Left lung (tissue), 4 donors: ENCODE measurements at regions not wholly inside any gene's neighbourhood (a gene's known extent, or its start where the extent isn't known, plus 50 kb on each side); places are given as distances from the start of the nearest gene placed in this dataset.

Experiments used
- ATAC-seq: fragments of 200-7000 bp; cut with Tn5 transposase; one replicate; pipeline ENCODE4 v1.9.1; 2020; ENCODE audit warnings: moderate library complexity
- DNase-seq, 4 donors: peaks; one replicate each; pipeline ENCODE4 v3.0.0-alpha.2; 2013 to 2020
- H3K27ac ChIP-seq, 2 donors: fragments of 200-600 bp; sonication (generic) in 1 of 2; one replicate each; pipeline versions ENCODE4 v1.5.0 to v1.8.0; 2020 to 2021
- H3K27me3 ChIP-seq, 2 donors: fragments of 200-600 bp; sonication (generic) in 1 of 2; one replicate each; pipeline versions ENCODE4 v1.5.0 to v1.8.0; 2020 to 2021
- H3K36me3 ChIP-seq, 2 donors: fragments of 200-600 bp; sonication (generic) in 1 of 2; one replicate each; pipeline versions ENCODE4 v1.5.0 to v1.8.0; 2020 to 2021
- H3K4me1 ChIP-seq, 2 donors: fragments of 200-600 bp; one replicate each; pipeline ENCODE4 v1.8.0; 2021
- H3K4me3 ChIP-seq, 2 donors: fragments of 200-600 bp; sonication (generic) in 1 of 2; one replicate each; pipeline versions ENCODE4 v1.5.0 to v1.8.0; 2020 to 2021; ENCODE audit warnings: mild to moderate bottlenecking in 1 of 2
- H3K9me3 ChIP-seq, 2 donors: fragments of 200-600 bp; sonication (generic) in 1 of 2; one replicate each; pipeline versions ENCODE4 v1.5.0 to v1.8.0; 2020 to 2021
- intact Hi-C, 2 donors: fragments of 100-400 bp; cut with DNase I; formaldehyde crosslinking; loops; one replicate each; pipeline versions ENCODE4 v1.11.2 to v1.14.2; 2022
- TF ChIP-seq, protein P1 (sequence below), 2 donors: fragments of 200-600 bp; sonication (generic) in 1 of 2; IDR thresholded peaks; one replicate each; pipeline versions ENCODE4 v1.5.0 to v1.8.0; 2021; ENCODE audit warnings: antibody characterized with exemption in 2 of 2
- donor health status: DM: no; HTN: yes; CAD: no.
- donor health status: DM: no; HTN: no; CAD: no.

DNA sequence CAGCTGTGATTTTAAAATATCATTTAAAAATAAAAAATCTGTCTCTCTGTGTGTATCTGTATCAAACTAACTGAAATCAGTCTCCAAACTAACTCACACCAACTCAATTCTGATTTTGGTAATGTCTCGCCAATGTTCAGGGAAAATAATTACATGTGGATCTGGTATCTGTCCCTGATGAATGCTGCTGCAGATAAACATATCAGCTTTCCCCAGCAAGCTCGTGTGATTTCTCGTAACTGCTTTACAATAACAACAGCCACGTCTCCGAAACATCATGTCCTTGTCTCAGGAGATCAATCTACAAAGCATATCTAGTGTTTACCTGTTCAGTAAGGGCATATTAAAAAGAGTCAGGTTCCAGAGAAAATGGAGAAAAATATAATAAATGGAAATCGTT lies 129.0 kb downstream of the IRS2 start:
- Histone ChIP-seq H3K36me3 (no peaks in the 10 kb centered on the region), H3K4me3 (no peak overlapping the region), H3K27ac (no peak overlapping the region), H3K4me1 (peaks cover 6 to 39% of the 10 kb centered on the region in 2 donors), H3K9me3 (no peaks in the 10 kb centered on the region), H3K27me3 (no peaks in the 10 kb centered on the region)
- TF ChIP-seq, protein P1, sequence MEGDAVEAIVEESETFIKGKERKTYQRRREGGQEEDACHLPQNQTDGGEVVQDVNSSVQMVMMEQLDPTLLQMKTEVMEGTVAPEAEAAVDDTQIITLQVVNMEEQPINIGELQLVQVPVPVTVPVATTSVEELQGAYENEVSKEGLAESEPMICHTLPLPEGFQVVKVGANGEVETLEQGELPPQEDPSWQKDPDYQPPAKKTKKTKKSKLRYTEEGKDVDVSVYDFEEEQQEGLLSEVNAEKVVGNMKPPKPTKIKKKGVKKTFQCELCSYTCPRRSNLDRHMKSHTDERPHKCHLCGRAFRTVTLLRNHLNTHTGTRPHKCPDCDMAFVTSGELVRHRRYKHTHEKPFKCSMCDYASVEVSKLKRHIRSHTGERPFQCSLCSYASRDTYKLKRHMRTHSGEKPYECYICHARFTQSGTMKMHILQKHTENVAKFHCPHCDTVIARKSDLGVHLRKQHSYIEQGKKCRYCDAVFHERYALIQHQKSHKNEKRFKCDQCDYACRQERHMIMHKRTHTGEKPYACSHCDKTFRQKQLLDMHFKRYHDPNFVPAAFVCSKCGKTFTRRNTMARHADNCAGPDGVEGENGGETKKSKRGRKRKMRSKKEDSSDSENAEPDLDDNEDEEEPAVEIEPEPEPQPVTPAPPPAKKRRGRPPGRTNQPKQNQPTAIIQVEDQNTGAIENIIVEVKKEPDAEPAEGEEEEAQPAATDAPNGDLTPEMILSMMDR (IDR thresholded peaks at IDR 0.05), result no peak
- no peak for ATAC-seq
- intact Hi-C loops, result no loop called here
- DNase-seq, result no peak

DNA sequence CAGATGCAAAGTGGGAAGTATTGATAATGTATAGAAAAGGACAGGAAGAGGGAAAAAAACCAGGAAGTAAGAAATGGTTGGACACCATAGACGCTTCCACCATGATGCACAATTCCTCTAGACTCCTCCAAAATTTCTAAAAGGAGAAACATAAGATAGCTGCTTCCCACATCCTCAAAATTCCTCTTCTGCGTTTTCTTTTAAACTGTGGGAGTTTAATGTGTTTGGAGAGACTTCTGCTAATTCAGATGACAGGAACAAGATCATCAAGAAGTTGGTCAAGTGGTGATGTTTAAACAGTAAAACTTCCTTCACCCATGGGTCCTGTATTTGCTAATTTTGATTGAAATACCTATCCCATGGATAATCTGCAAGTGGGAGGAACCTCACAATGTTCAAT lies 130.2 kb downstream of the IRS2 start:
- no peak overlapping the region for H3K4me3 ChIP-seq
- H3K36me3 ChIP-seq, result no peaks in the 10 kb centered on the region
- DNase-seq (no peak), ATAC-seq (no peak)
- TF ChIP-seq, protein P1 (IDR thresholded peaks at IDR 0.05), result no peak
- intact Hi-C loops, result no loop called here
- peak overlapping the region; percentile 65 to 92 for H3K27ac ChIP-seq
- peaks cover 6 to 51% of the 10 kb centered on the region in 2 donors for H3K4me1 ChIP-seq
- H3K27me3 ChIP-seq, result no peaks in the 10 kb centered on the region
- H3K9me3 ChIP-seq, result no peaks in the 10 kb centered on the region

DNA sequence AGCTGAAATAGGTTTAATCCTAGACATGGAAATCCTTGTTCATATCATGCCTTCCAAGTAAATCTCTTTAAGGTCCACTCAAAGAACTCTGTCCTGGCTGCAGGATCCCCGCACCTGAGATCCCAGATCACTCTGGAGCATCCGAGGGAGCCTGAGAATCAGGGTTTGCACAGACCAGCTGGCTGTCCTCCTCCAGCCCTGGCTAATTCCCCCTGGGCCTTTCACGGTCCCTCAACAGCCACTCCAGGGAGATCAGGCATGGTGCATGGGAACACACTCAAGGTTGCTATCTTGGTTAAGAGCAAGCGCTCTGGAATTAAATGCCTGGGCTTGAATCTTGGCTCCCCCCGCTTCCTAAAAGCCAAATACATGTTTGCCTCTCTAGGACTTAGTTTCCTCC lies 130.8 kb downstream of the IRS2 start:
- DNase-seq, result no peak
- H3K27ac ChIP-seq, result peak overlapping the region; percentile 65 to 92
- peaks cover 6 to 57% of the 10 kb centered on the region in 2 donors for H3K4me1 ChIP-seq
- H3K9me3 ChIP-seq, result no peaks in the 10 kb centered on the region
- H3K36me3 ChIP-seq, result no peaks in the 10 kb centered on the region
- TF ChIP-seq, protein P1 (IDR thresholded peaks at IDR 0.05), result no peak
- ATAC-seq, result no peak
- intact Hi-C loops, result no loop called here
- H3K27me3 ChIP-seq, result no peaks in the 10 kb centered on the region
- H3K4me3 ChIP-seq, result no peak overlapping the region

DNA sequence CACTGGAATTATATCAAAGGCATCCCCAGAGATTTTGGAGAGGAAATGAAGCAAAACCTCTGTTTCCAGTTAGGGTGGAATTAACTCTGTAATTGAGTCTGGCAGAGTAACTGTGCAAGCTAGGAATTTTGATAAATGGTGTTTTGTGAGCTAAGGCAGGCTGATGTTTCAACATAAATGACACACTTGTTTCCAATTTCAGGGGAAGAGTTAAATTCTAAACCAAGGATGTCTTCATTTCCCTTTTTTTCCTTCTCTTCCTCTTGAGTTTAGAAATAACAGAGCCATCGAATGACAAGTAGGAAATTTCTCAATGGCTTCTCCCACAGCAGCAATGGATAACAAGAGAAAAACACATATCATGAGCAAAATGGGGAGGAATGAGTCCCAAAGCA lies 131.2 kb downstream of the IRS2 start:
- DNase-seq (peak in 2 of 4 donors; percentile 47 to 48), ATAC-seq (peak; percentile 39)
- TF ChIP-seq, protein P1 (IDR thresholded peaks at IDR 0.05), result no peak
- intact Hi-C loops, result no loop called here
- Histone ChIP-seq H3K27ac (peak overlapping the region; percentile 65 to 92), H3K27me3 (no peaks in the 10 kb centered on the region), H3K36me3 (no peaks in the 10 kb centered on the region), H3K4me3 (no peak overlapping the region), H3K9me3 (no peaks in the 10 kb centered on the region), H3K4me1 (peaks cover 6 to 61% of the 10 kb centered on the region in 2 donors)

DNA sequence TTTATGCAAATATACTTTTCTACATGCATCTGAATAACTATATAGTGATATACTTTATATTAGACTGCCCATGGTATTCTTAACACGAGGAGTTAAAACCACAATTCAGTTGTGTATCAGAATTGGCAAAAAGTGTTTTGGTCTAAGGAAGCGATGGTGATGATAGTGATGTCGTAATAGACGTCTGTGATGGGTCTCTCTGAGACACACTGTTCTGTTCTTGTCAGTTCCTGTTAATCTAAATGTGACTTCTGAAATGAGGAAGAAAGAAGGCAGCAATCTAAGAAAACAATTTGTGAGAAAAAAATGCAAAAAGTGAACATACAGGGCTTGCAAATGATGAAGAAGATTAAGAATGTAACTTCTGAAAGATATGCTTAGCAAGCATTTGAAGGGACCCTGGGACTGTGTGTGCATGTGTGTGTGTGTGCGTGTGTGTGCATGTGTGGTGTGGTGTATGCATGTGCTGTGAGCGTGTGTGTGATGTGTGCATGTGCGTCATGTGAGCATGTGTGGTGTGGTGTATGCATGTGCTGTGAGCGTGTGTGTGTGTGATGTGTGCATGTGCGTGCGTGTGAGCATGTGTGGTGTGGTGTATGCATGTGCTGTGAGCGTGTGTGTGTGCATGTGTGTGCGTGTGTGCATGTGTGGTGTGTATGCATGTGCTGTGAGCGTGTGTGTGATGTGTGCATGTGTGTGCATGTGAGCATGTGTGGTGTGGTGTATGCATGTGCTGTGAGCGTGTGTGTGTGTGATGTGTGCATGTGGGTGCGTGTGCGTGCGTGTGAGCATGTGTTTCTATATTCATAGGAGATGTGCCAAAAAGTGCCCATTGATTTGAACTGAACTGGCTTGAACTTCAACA lies 131.8 kb downstream of the IRS2 start:
- Histone ChIP-seq H3K4me1 (peaks cover 6 to 64% of the 10 kb centered on the region in 2 donors), H3K4me3 (no peak overlapping the region), H3K36me3 (no peaks in the 10 kb centered on the region), H3K9me3 (no peaks in the 10 kb centered on the region), H3K27me3 (no peaks in the 10 kb centered on the region), H3K27ac (peak overlapping the region; percentile 65 to 92)
- DNase-seq (no peak), ATAC-seq (peak; percentile 69)
- intact Hi-C loops, result no loop called here
- TF ChIP-seq, protein P1 (IDR thresholded peaks at IDR 0.05), result no peak
